Endothelial cell of umbilical vein (primary cell): ENCODE measurements at regions not wholly inside any gene's neighbourhood (a gene's known extent, or its start where the extent isn't known, plus 50 kb on each side); places are given as distances from the start of the nearest gene placed in this dataset.

ENCODE experiments used
- CTCF ChIP-seq, 2 donors: IDR thresholded peaks; 1 replicate in 1 of 2; 2 replicates in 1 of 2; pipeline ENCODE4 v1.5.1; 2011; ENCODE audit warnings: low read length in 2 of 2, mild to moderate bottlenecking in 2 of 2, moderate library complexity in 2 of 2, control low read depth in 1 of 2, inconsistent platforms in 1 of 2, low read depth in 1 of 2; ENCODE audit not compliant: insufficient read depth in 1 of 2; ENCODE audit errors: extremely low read depth in 1 of 2
- EZH2 ChIP-seq: IDR thresholded peaks from 2 replicates; pipeline ENCODE4 v1.6.1; 2012; ENCODE audit warnings: borderline replicate concordance, low read depth, mild to moderate bottlenecking, moderate library complexity, low read length, inconsistent platforms; ENCODE audit not compliant: severe bottlenecking
- GATA2 ChIP-seq: IDR thresholded peaks from 2 replicates; pipeline ENCODE4 v1.7.0; 2011; ENCODE audit warnings: low read depth, mild to moderate bottlenecking, moderate library complexity, mixed read lengths, low read length; ENCODE audit not compliant: insufficient read length, insufficient read depth
- JUN ChIP-seq: IDR thresholded peaks from 2 replicates; pipeline ENCODE4 v1.6.1; 2011; ENCODE audit warnings: borderline replicate concordance, low read depth; ENCODE audit not compliant: insufficient read length, insufficient read depth
- MAX ChIP-seq: IDR thresholded peaks from 2 replicates; pipeline ENCODE4 v1.6.1; 2011; ENCODE audit not compliant: insufficient read depth, insufficient read length
- POLR2A ChIP-seq: IDR thresholded peaks from 2 replicates; pipeline ENCODE4 v1.6.1; 2012; ENCODE audit warnings: low read depth, mild to moderate bottlenecking, control low read depth, low read length
- POLR2AphosphoS5 ChIP-seq: IDR thresholded peaks from 2 replicates; pipeline ENCODE4 v1.6.1; 2012; ENCODE audit warnings: low read depth, mild to moderate bottlenecking, control low read depth, low read length, moderate library complexity; ENCODE audit not compliant: insufficient read depth

- no peak for TF ChIP-seq CTCF (IDR thresholded peaks at IDR 0.05; ENCODE audit: extremely low read depth in 1 of 2, insufficient read depth in 1 of 2, low read depth in 1 of 2, low read length in 2 of 2)
- no peak for TF ChIP-seq EZH2
- no peak for TF ChIP-seq JUN
- no peak for TF ChIP-seq POLR2A
- no peak for TF ChIP-seq POLR2AphosphoS5
- TF ChIP-seq MAX = no peak
- TF ChIP-seq GATA2 = no peak
These were observed 95.1 kb upstream of the CCDC71L start for GRCh38 chr7:106756071-106756470.
